ENCODE measurements at regions not wholly inside any gene's neighbourhood (a gene's known extent, or its start where the extent isn't known, plus 50 kb on each side); places are given as distances from the start of the nearest gene placed in this dataset.
"Not testable (repeated sequence)": the region's sequence is repeated elsewhere in the genome, so short reads cannot be mapped to it uniquely, and the experiment has no call there.

- Mint-ChIP-seq H3K27me3 (no peaks in the 10 kb centered on the region), H3K36me3 (ENCODE audit: low read depth) (no peaks in the 10 kb centered on the region), H3K9me3 (no peaks in the 10 kb centered on the region), H3K4me3 (no peak overlapping the region), H3K4me1 (ENCODE audit: low read depth) (no peaks in the 10 kb centered on the region), H3K27ac (no peak overlapping the region)
- DNase-seq = peak; percentile 37
- ATAC-seq = no peak
- ChIA-PET POLR2A (interaction anchor here (0.6 kb wide), 1 partner anchor 1360 kb away, joined by 4 read pairs; no protein-coding TSS in a partner anchor), CTCF (interaction anchor here (1.3 kb wide), 1 partner anchor 37 kb away, joined by 3 read pairs; no protein-coding TSS in a partner anchor)
- no peak for TF ChIP-seq CTCF (IDR thresholded peaks at IDR 0.05)
- intact Hi-C loops (cut with micrococcal nuclease) = no loop called here
Observed at GRCh38 chr16:22641131-22641628, 130.5 kb downstream of the NPIPB5 start.

GRCh38 chr16:22642416-22643088 lies 131.9 kb downstream of the NPIPB5 start:
- no peaks in the 10 kb centered on the region for H3K36me3 Mint-ChIP-seq (ENCODE audit: low read depth)
- H3K27me3 Mint-ChIP-seq = no peaks in the 10 kb centered on the region
- no peaks in the 10 kb centered on the region for H3K9me3 Mint-ChIP-seq
- H3K27ac Mint-ChIP-seq = no peak overlapping the region
- ChIA-PET POLR2A (no interaction called here), CTCF (no interaction called here)
- H3K4me1 Mint-ChIP-seq (ENCODE audit: low read depth) = no peaks in the 10 kb centered on the region
- no peak for ATAC-seq
- no peak for DNase-seq
- no peak overlapping the region for H3K4me3 Mint-ChIP-seq
- intact Hi-C loops (cut with micrococcal nuclease) = no loop called here
- TF ChIP-seq CTCF (IDR thresholded peaks at IDR 0.05) = no peak

- H3K9me3 Mint-ChIP-seq; POLR2A ChIA-PET; ATAC-seq; H3K27ac Mint-ChIP-seq; intact Hi-C loops (cut with micrococcal nuclease); H3K4me3 Mint-ChIP-seq; H3K4me1 Mint-ChIP-seq (ENCODE audit: low read depth); H3K36me3 Mint-ChIP-seq (ENCODE audit: low read depth); DNase-seq; H3K27me3 Mint-ChIP-seq; CTCF ChIA-PET: not testable (repeated sequence)
Observed at GRCh38 chr16:22643203-22643602, 132.5 kb downstream of the NPIPB5 start.

GRCh38 chr16:22643886-22644285 lies 133.2 kb downstream of the NPIPB5 start:
- H3K27me3 Mint-ChIP-seq = no peaks in the 10 kb centered on the region
- no peak for TF ChIP-seq CTCF (IDR thresholded peaks at IDR 0.05)
- H3K4me1 Mint-ChIP-seq (ENCODE audit: low read depth) = no peaks in the 10 kb centered on the region
- no peaks in the 10 kb centered on the region for H3K9me3 Mint-ChIP-seq
- H3K36me3 Mint-ChIP-seq (ENCODE audit: low read depth) = no peaks in the 10 kb centered on the region
- ChIA-PET CTCF (interaction anchor here (1.2 kb wide), 1 partner anchor 11 kb away, joined by 3 read pairs; no protein-coding TSS in a partner anchor), POLR2A (interaction anchor here (0.6 kb wide), 1 partner anchor 223 kb away, joined by 3 read pairs; no protein-coding TSS in a partner anchor)
- DNase-seq (no peak), ATAC-seq (no peak)
- H3K27ac Mint-ChIP-seq = no peak overlapping the region
- no peak overlapping the region for H3K4me3 Mint-ChIP-seq
- intact Hi-C loops (cut with micrococcal nuclease) = no loop called here

GRCh38 chr16:22645868-22646267 lies 135.2 kb downstream of the NPIPB5 start:
- no peak for TF ChIP-seq CTCF (IDR thresholded peaks at IDR 0.05)
- H3K36me3 Mint-ChIP-seq (ENCODE audit: low read depth) = no peaks in the 10 kb centered on the region
- intact Hi-C loops (cut with micrococcal nuclease) = no loop called here
- H3K4me3 Mint-ChIP-seq = no peak overlapping the region
- H3K4me1 Mint-ChIP-seq (ENCODE audit: low read depth) = no peaks in the 10 kb centered on the region
- no peaks in the 10 kb centered on the region for H3K9me3 Mint-ChIP-seq
- POLR2A ChIA-PET = no interaction called here
- H3K27ac Mint-ChIP-seq = no peak overlapping the region
- peaks cover 3% of the 10 kb centered on the region for H3K27me3 Mint-ChIP-seq
- DNase-seq (no peak), ATAC-seq (no peak)
- CTCF ChIA-PET = no interaction called here

Data from activated CD8-positive, alpha-beta T cell treated with anti-CD3 and anti-CD28 coated beads for 36 hours (primary cell).